ENCODE measurements at regions not wholly inside any gene's neighbourhood (a gene's known extent, or its start where the extent isn't known, plus 50 kb on each side); places are given as distances from the start of the nearest gene placed in this dataset.

GRCh38 chr18:40752316-40752715 is 1202.7 kb upstream of the PIK3C3 start:
- TF ChIP-seq CTCF (IDR thresholded peaks at IDR 0.05; ENCODE audit: control extremely low read depth in 1 of 3, insufficient read depth in 1 of 3, low read depth in 1 of 3, low read length in 3 of 3) = no peak
- no peak for TF ChIP-seq SIN3A (conservative IDR thresholded peaks at IDR 0.05 in 1 of 2, IDR thresholded peaks at IDR 0.05 in 1 of 2; ENCODE audit: low read depth in 1 of 2, low read length in 2 of 2)
- TF ChIP-seq POLR2A (IDR thresholded peaks at IDR 0.05; ENCODE audit: control extremely low read depth in 1 of 2, low read depth in 2 of 2, low read length in 2 of 2) = no peak
- TF ChIP-seq JUN (IDR thresholded peaks at IDR 0.05; ENCODE audit: low read depth, low read length) = no peak
- no peak for TF ChIP-seq BCL11A (IDR thresholded peaks at IDR 0.05; ENCODE audit: low read depth in 2 of 2, low read length in 2 of 2)
- no peak for TF ChIP-seq ZNF274 (IDR thresholded peaks at IDR 0.05; ENCODE audit: borderline replicate concordance, extremely low read depth, low read length)
- no peak for TF ChIP-seq POLR2AphosphoS5 (IDR thresholded peaks at IDR 0.05; ENCODE audit: low read depth, low read length)
- TF ChIP-seq, protein P1, sequence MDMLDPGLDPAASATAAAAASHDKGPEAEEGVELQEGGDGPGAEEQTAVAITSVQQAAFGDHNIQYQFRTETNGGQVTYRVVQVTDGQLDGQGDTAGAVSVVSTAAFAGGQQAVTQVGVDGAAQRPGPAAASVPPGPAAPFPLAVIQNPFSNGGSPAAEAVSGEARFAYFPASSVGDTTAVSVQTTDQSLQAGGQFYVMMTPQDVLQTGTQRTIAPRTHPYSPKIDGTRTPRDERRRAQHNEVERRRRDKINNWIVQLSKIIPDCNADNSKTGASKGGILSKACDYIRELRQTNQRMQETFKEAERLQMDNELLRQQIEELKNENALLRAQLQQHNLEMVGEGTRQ (IDR thresholded peaks at IDR 0.05; ENCODE audit: low read length) = no peak
- no peak for TF ChIP-seq KDM1A (IDR thresholded peaks at IDR 0.05; ENCODE audit: borderline replicate concordance, low read length)

Data from H1 (cell line).